ENCODE measurements at regions not wholly inside any gene's neighbourhood (a gene's known extent, or its start where the extent isn't known, plus 50 kb on each side); places are given as distances from the start of the nearest gene placed in this dataset.

DNA sequence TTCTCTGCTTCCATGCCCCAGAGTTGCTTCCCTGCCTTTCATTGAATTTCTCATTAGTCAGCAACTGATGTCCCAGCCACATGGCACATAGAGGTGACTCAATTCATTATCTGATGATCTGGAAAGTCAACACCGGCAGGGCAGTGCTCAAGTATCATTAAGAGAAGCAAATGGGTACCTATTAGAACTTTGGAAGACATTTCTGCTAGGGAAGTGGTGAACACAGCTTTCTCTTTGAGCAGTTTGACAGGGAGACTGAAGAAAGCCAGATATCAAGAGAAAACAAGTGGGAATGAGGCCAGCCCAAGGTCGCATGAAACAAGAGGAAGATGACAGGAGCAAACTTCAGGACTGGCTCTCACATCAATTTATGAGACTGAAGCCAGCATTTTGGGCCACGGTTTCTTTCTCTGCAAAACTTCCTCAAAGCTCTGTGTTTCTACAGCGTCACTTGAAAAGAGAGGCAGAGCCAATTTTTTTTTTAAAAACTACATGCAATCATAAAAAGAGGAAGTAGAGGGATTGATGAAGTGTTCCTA, 108.3 kb upstream of the RPS6KA3 start:
- no peak for DNase-seq (ENCODE audit: low read depth)

GRCh38 chrX:20374450-20374849, 107.7 kb upstream of the RPS6KA3 start:
- no peak for DNase-seq (ENCODE audit: low read depth)

DNA sequence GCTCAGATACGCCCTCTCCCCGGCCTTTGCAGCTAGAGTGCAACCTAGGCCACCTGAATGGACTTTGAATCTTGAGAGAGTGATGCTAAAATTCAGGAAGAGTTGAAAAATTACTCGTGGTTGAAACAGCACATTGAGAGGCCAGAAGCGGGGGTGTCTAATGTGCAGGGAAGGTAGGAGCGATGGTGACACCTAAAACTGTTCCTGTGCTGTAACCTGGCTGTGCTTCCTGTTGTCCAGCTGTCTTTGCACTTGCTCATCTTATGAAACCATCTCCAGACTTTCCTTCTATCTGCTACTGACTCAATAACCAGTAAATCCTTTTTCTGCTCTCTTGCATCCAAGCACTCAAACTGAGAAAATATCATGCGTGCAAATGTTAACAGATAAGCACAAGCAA, 106.4 kb upstream of the RPS6KA3 start:
- DNase-seq (ENCODE audit: low read depth), result no peak

DNA sequence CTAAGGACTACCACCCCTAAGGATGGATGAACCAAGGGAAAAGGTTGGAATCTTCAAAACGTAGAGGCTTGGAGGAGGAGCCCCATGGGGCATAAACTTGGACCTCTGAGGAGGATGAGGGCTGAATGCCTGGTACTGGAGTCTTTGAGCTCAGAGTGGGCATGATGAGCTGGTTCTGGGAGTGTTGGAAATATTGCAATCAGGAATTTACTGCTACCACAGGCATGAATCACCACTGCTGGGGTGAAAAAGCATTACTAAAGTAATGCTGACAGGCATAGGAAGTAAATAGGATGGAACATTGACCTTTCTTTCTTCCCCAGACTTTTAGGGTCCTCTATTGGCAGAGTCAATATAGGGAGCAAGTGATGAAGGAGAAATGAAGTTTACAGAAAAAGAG, 105.8 kb upstream of the RPS6KA3 start:
- DNase-seq (ENCODE audit: low read depth), result no peak

GRCh38 chrX:20369468-20369867, 102.8 kb upstream of the RPS6KA3 start:
- no peak for DNase-seq (ENCODE audit: low read depth)

DNA sequence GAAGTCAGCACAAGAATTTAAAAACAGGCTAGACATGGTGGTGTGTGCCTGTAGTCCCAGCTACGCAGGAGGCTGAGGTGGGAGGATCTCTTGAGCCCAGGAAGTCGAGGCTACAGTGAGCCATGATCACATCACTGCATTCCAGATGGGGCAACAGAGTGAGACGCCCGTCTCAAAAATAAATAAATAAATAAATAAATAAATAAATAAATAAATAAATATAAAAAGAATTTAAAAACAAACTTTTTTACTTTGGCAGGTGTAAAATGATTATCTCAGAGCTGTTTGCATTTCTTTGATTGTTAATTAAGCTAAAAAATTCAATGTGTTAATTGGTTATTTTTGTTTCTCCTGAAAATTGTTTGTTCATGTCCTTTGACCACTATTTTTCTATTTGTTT, 97.5 kb upstream of the RPS6KA3 start:
- DNase-seq (ENCODE audit: low read depth), result no peak

DNA sequence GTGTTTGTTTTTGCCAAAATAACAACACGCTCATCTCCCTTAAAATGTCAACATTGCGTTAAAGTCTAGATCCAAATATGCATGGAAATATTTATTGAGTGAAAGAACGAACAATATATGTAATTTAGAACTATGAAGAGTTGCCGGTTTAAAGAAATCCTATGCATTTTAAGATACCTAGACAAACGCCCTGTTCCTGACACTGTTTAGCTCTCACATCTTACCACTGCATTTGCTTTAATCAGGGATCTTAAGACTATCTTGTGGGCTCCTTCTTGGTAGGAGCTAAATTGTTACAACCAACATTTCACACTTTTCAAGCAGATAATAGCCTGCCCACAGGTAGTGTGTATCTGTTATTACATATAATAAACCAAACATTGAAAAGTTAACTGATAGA, 96.6 kb upstream of the RPS6KA3 start:
- no peak for DNase-seq (ENCODE audit: low read depth)

- no peak for DNase-seq (ENCODE audit: low read depth)
These were observed 95.9 kb upstream of the RPS6KA3 start for GRCh38 chrX:20362268-20363267.

DNA sequence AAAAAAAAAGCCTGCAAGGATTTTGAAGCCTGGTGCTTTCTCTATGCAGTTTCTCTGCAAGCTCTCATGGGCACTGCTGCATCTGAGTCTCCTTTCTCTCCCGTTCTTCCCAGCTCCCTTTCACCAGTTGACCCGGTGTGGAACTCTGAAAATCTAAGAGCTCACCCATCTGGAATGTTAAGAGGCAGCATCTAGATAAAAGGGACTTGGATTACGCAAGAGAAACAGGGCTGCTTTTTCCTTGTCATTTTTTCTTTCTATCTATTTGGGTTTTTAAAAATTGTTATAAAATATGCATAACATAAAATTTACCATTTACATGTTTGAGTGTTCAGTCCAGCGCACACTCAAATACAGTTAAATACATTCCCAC, 95.2 kb upstream of the RPS6KA3 start:
- peak; percentile 49 for DNase-seq (ENCODE audit: low read depth)

DNA sequence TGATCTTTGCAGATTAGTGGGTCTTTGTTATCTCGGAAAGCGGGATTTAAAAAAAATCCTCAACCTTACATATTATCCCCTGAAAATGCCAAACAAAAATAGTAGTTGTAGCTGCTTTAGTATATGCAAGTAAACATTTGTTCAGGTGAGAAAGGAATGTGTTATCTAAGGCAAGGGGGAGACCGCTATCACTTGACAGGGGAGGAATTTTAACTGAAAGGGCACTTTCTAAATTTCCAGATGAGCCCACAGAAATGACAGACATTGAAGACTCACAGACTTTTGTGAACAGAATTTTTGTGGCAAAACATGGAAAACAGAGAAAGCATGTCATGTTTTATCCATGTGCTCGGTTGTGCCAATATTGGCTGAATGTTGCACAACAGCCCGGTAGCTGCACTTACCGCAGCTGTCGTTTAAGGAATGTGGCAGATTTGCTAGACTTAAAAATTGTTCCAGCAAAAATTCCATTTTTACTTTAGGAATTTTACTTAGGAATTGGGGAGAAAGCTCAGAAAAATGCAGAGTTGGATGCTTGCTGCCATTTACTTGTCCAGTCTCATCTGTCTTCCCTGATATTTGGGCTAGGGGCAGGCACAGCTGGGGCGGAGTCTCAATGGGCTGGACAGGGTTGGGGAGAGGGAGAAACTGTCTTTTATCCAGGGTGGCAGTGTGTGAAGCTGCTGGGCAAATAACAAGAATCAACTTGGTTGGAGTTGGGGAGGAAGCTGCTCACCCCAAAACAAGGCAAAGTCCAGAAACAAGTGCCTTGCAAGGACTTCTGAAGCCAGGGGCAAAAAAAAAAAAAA, 94.6 kb upstream of the RPS6KA3 start:
- no peak for DNase-seq (ENCODE audit: low read depth)

- no peak for DNase-seq (ENCODE audit: low read depth)
These were observed 88.5 kb upstream of the RPS6KA3 start for GRCh38 chrX:20355187-20355586.

DNA sequence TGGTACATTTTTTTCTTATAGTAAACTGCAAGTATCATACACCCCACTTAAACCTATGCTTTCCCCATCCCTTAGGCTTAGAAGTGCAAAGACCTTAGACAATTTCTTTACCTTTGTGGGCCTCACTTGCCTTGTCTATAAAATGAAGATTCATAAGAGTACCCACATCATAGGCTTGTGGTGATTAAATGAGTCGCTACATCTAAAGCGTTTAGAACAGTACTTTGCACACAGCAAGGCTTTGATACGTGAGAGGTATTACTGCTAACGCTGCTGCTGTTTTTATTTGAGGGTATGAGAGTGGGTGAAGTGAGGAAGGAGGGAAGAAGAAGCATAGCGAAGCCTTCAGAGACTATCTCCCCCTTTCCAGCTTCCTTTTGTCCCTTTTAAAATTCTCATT, 87.8 kb upstream of the RPS6KA3 start:
- DNase-seq (ENCODE audit: low read depth), result no peak

- DNase-seq (ENCODE audit: low read depth), result no peak
These were observed 86.2 kb upstream of the RPS6KA3 start for GRCh38 chrX:20352935-20353336.

GRCh38 chrX:20352504-20352903, 85.8 kb upstream of the RPS6KA3 start:
- DNase-seq (ENCODE audit: low read depth), result no peak

- DNase-seq (ENCODE audit: low read depth), result no peak
These were observed 83.9 kb upstream of the RPS6KA3 start for GRCh38 chrX:20350596-20350995.

DNA sequence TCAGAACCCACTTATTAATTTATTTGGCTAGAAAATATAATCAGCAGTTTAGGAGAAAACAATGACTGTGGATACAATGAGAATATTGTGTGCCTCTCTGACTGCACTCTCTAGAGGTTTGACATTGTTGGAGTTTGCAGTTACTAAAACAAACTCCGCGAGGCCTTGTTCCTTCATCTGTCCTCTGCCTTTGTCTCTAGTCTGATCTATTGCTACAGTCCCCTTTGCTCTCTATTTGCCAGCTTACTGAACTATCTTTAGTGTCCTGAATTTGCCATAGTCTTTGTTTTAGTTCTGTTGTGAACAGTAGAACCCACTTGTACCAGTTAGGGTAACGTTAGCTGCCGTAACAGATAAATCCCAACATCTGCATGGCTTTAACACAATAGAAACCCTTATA, 81.4 kb upstream of the RPS6KA3 start:
- no peak for DNase-seq (ENCODE audit: low read depth)

DNA sequence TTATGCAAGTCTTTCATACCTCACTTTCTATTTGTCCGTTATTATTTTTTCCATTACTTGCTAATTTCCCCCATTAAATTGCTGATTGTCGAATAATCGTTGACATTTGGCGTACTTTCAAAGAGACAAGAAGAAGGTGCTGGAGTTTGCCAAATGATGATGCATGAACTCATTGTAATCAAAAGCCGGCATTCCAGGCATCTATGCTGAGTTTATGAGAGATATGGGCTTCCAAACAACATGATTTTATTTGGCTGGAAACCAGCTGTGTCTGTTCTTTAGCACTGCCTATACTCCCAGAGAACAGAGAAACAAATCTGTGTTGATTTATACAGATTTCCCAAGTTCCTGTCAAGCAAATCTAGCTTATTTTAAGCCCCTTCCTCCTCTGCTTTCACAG, 80.8 kb upstream of the RPS6KA3 start:
- DNase-seq (ENCODE audit: low read depth), result peak; percentile 0

GRCh38 chrX:20333672-20334071, 67.0 kb upstream of the RPS6KA3 start:
- DNase-seq (ENCODE audit: low read depth), result no peak

DNA sequence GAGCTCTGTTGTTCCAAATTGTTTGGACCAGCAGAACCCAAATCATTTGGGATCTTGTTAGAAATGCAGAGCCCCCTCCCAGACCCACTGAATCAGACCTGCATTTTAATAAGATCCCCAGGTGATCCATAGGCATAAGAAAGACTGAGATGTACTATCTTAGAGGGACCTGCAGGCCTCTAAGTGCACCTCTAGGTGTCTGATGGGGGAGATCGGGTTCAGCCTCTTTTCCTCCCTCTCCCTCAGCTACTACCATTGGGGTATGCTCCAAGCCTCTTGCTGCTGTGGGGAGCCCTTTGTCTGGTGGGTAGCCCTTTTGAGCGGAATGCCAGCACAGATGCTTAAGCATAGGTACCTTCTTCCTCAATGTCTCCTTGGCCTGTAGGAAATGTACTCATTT, 63.8 kb upstream of the RPS6KA3 start:
- no peak for DNase-seq (ENCODE audit: low read depth)

- no peak for DNase-seq (ENCODE audit: low read depth)
These were observed 62.7 kb upstream of the RPS6KA3 start for GRCh38 chrX:20329435-20329834.

- no peak for DNase-seq (ENCODE audit: low read depth)
These were observed 59.2 kb upstream of the RPS6KA3 start for GRCh38 chrX:20325786-20326388.

GRCh38 chrX:20322887-20323286, 56.2 kb upstream of the RPS6KA3 start:
- no peak for DNase-seq (ENCODE audit: low read depth)

Measured in GM04504 (cell line).